A673 (cell line): ENCODE measurements at regions not wholly inside any gene's neighbourhood (a gene's known extent, or its start where the extent isn't known, plus 50 kb on each side); places are given as distances from the start of the nearest gene placed in this dataset.

Experiments used
- EZH2 ChIP-seq: fragments of 200-600 bp; sonication (generic); IDR thresholded peaks from 2 replicates; pipeline ENCODE4 v1.6.1; 2017; ENCODE audit warnings: borderline replicate concordance, low read depth, mild to moderate bottlenecking, mixed read lengths, antibody characterized with exemption, low read length; ENCODE audit not compliant: poor library complexity, severe bottlenecking
- TF ChIP-seq, protein P1 (sequence below): fragments of 300-800, 200-600 bp; sonication (generic); conservative IDR thresholded peaks from 2 replicates; pipeline ENCODE4 v1.5.1; 2017; ENCODE audit warnings: low read depth, mild to moderate bottlenecking, antibody characterized with exemption, low read length, moderate library complexity, mixed read lengths

DNA sequence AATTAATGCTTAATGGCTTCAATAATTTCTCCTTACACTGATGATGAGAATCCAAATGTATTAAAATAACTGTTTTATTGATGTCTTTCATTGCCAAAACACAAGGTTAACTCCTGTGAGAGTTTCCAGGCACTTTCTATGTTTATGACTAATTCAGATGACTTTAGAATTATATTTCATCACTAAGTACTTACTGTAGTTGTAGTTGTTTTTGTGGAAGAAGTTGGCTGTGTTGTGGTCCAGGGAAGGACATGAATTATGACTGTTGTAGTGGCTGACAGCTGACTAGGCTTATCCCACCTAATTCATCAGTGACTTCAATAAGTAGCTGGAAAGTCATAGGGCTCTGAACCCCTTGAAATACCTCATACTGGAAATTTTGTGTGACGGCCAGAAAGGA, 254.8 kb downstream of the HGF start:
- TF ChIP-seq, protein P1, sequence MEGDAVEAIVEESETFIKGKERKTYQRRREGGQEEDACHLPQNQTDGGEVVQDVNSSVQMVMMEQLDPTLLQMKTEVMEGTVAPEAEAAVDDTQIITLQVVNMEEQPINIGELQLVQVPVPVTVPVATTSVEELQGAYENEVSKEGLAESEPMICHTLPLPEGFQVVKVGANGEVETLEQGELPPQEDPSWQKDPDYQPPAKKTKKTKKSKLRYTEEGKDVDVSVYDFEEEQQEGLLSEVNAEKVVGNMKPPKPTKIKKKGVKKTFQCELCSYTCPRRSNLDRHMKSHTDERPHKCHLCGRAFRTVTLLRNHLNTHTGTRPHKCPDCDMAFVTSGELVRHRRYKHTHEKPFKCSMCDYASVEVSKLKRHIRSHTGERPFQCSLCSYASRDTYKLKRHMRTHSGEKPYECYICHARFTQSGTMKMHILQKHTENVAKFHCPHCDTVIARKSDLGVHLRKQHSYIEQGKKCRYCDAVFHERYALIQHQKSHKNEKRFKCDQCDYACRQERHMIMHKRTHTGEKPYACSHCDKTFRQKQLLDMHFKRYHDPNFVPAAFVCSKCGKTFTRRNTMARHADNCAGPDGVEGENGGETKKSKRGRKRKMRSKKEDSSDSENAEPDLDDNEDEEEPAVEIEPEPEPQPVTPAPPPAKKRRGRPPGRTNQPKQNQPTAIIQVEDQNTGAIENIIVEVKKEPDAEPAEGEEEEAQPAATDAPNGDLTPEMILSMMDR: no peak
- TF ChIP-seq EZH2: no peak
